ENCODE measurements at regions not wholly inside any gene's neighbourhood (a gene's known extent, or its start where the extent isn't known, plus 50 kb on each side); places are given as distances from the start of the nearest gene placed in this dataset.

- Histone ChIP-seq H3K79me1 (ENCODE audit: low read depth, low read length) (no peaks in the 10 kb centered on the region), H4K20me1 (replicated peaks in 1 of 2; ENCODE audit: control insufficient read depth in 1 of 2, insufficient read depth in 2 of 2, low read length in 2 of 2) (no peaks in the 10 kb centered on the region), H3K23ac (ENCODE audit: insufficient read length) (no peak overlapping the region), H3K4me2 (ENCODE audit: insufficient read depth in 1 of 2, low read depth in 2 of 2, low read length in 2 of 2) (no peak overlapping the region), H2AFZ (ENCODE audit: low read length) (no peak overlapping the region), H4K91ac (replicated peaks; ENCODE audit: insufficient read length, low read length) (no peak overlapping the region), H2BK120ac (replicated peaks; ENCODE audit: low read depth, low read length) (no peak overlapping the region), H2BK5ac (ENCODE audit: low read depth, low read length) (no peak overlapping the region), H3K4me3 (ENCODE audit: extremely low read depth in 1 of 4, insufficient read depth in 2 of 4, low read depth in 3 of 4, low read length in 4 of 4) (no peak overlapping the region), H4K5ac (ENCODE audit: insufficient read length, low read depth, low read length) (no peak overlapping the region), H3K27ac (ENCODE audit: low read depth, low read length) (no peak overlapping the region), H2BK20ac (ENCODE audit: low read length) (no peak overlapping the region), H4K8ac (ENCODE audit: extremely low read depth, insufficient read depth, low read length) (no peak overlapping the region), H3K18ac (ENCODE audit: extremely low read depth, low read length) (no peak overlapping the region), H3K56ac (replicated peaks; ENCODE audit: insufficient read length, low read depth, low read length) (no peak overlapping the region), H3K23me2 (ENCODE audit: low read depth, low read length) (no peaks in the 10 kb centered on the region), H3K9me3 (ENCODE audit: insufficient read depth in 2 of 2, low read depth in 1 of 2, low read length in 1 of 2) (no peaks in the 10 kb centered on the region), H2BK15ac (ENCODE audit: low read length) (no peak overlapping the region), H3K9ac (replicated peaks in 1 of 4; ENCODE audit: extremely low read depth in 1 of 4, low read depth in 3 of 4, low read length in 3 of 4) (peak overlapping the region in 1 of 4 experiments; percentile 34; a peak in 1 of 7 replicates), H3K79me2 (ENCODE audit: control insufficient read depth in 1 of 2, insufficient read depth in 2 of 2, low read length in 2 of 2) (no peaks in the 10 kb centered on the region), H3K4ac (replicated peaks; ENCODE audit: insufficient read length, low read depth, low read length) (no peak overlapping the region), H3K14ac (ENCODE audit: insufficient read length) (no peak overlapping the region), H3K27me3 (replicated peaks in 1 of 4; ENCODE audit: control insufficient read depth in 3 of 4, extremely low read depth in 1 of 4, insufficient read depth in 3 of 4, low read length in 3 of 4) (no peaks in the 10 kb centered on the region; a peak in 1 of 7 replicates), H2BK12ac (ENCODE audit: low read depth, low read length) (no peak overlapping the region), H3K36me3 (ENCODE audit: control insufficient read depth in 2 of 4, insufficient read depth in 4 of 4, low read length in 3 of 4) (no peaks in the 10 kb centered on the region), H3K4me1 (replicated peaks in 1 of 4; ENCODE audit: control insufficient read depth in 3 of 4, insufficient read depth in 4 of 4, low read length in 3 of 4) (no peaks in the 10 kb centered on the region), H2AK5ac (ENCODE audit: low read depth, low read length) (no peak overlapping the region)
- ChIA-PET POLR2A (ENCODE audit: partially characterized antibody) (no interaction called here), CTCF (ENCODE audit: partially characterized antibody) (interaction anchor here (0.5 kb wide), 1 partner anchor 217 kb away, joined by 3 read pairs; no protein-coding TSS in a partner anchor)
- FAIRE-seq (no peak), DNase-seq (ENCODE audit: low read depth in 1 of 2, low spot score in 2 of 2) (no peak)
- 94% methylated on average over 2 of the region's 2 CpGs; no CpG with 5 or more reads in 1 of the 2 experiments for WGBS, 2 experiments (ENCODE audit: extremely low coverage in 1 of 2, insufficient coverage in 1 of 2, insufficient read length in 1 of 2, insufficient replicate concordance in 2 of 2, low coverage in 1 of 2, low lambda C conversion rate in 2 of 2, missing lambda C conversion rate in 1 of 2)
- TF ChIP-seq TBP (IDR thresholded peaks at IDR 0.05; ENCODE audit: low read depth, low read length): no peak
- TF ChIP-seq, protein P1, sequence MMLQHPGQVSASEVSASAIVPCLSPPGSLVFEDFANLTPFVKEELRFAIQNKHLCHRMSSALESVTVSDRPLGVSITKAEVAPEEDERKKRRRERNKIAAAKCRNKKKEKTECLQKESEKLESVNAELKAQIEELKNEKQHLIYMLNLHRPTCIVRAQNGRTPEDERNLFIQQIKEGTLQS (IDR thresholded peaks at IDR 0.05; ENCODE audit: insufficient read depth, low read depth, low read length): no peak
- no peak for TF ChIP-seq HDAC6 (IDR thresholded peaks at IDR 0.05; ENCODE audit: low read depth, low read length)
- no peak for TF ChIP-seq KDM5A (IDR thresholded peaks at IDR 0.05; ENCODE audit: low read length)
- no peak for TF ChIP-seq CTBP2 (IDR thresholded peaks at IDR 0.05; ENCODE audit: borderline replicate concordance, insufficient read depth, insufficient read length, low read length)
- TF ChIP-seq TAF7 (optimal IDR thresholded peaks at IDR 0.05; ENCODE audit: borderline replicate concordance, low read depth, low read length): no peak
- TF ChIP-seq EGR1 (IDR thresholded peaks at IDR 0.05; ENCODE audit: borderline replicate concordance, low read depth, low read length): no peak
- TF ChIP-seq CBX5 (IDR thresholded peaks at IDR 0.05; ENCODE audit: low read depth, low read length): no peak
- no peak for TF ChIP-seq POLR2A (IDR thresholded peaks at IDR 0.05; ENCODE audit: control extremely low read depth in 1 of 2, low read depth in 2 of 2, low read length in 2 of 2)
- no peak for TF ChIP-seq EP300 (IDR thresholded peaks at IDR 0.05; ENCODE audit: borderline replicate concordance in 1 of 2, low read depth in 2 of 2, low read length in 2 of 2)
- TF ChIP-seq CREB1 (IDR thresholded peaks at IDR 0.05): no peak
- no peak for TF ChIP-seq TAF1 (IDR thresholded peaks at IDR 0.05; ENCODE audit: low read depth, low read length)
- TF ChIP-seq NANOG (IDR thresholded peaks at IDR 0.05; ENCODE audit: insufficient read depth, low read depth, low read length, poor library complexity, severe bottlenecking): no peak
- TF ChIP-seq KDM4A (IDR thresholded peaks at IDR 0.05; ENCODE audit: low read depth, low read length, severe bottlenecking): no peak
Observed at GRCh38 chr5:110925398-110925797, 146.1 kb upstream of the TSLP start.
